GM18861 (cell line): ENCODE measurements at regions not wholly inside any gene's neighbourhood (a gene's known extent, or its start where the extent isn't known, plus 50 kb on each side); places are given as distances from the start of the nearest gene placed in this dataset.

Experiments
- ATAC-seq: cut with Tn5 transposase; IDR thresholded peaks from one replicate; pipeline ENCODE4 v1.9.1; 2021; ENCODE audit not compliant: unreplicated experiment

DNA sequence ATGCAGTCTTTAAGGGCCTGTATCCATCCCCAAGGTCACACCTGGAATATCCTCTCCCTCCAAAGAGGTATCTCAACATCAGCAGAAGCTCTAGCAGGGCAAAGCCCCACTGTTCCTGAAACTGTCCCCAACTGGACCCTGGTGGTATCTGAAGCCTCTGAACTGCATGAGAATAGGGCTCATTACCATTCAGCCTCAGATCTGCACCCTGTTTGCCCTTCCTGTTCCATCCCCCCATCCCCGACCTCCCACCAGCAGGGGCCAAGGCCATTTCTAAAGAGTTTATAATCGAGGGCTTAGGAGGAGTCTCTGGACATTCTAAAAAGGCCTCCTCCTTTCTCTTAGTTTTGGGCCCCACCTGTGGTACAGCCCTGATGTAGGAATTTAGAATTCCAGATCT lies 74.0 kb upstream of the THY1 start:
- ATAC-seq: no peak

DNA sequence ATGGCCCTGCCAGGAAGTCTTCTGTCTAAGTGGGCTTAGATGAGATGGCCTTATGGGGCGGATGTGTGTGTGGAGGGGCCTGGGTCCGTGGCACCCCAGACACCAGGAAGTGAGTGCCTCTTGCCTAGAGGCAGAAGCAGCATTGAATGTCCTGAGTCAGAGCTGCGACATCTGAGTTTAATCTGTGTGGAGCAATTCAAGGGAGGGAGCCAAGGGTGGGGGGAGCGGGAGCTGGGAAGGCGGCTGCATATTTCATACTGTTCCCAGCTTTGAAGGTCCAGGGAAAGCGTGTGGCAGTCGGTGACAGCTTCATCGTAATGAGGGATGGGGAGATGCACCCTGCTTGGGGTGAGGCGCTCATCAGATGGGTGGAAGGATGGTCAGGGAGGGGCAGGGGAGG lies 73.5 kb upstream of the THY1 start:
- no peak for ATAC-seq

DNA sequence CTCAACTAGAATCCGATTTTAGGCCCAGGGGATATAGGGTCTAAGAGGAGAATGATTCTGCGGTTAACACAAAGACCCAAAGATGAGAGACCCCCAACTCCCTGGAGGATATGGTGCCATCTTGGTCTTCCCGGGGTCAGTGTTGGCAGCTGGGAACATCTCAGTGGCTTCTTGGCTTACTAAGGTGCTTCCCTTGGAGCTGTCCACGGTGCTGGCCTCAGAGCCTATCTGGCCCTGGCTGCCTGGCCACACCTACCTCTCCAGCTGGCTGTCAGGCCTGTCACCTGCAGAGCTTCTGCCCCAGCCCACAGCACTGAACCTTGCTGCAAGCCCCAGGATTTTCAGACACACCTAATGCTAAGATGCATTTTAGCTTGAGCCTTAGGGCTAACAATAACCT lies 70.7 kb upstream of the THY1 start:
- ATAC-seq: no peak

DNA sequence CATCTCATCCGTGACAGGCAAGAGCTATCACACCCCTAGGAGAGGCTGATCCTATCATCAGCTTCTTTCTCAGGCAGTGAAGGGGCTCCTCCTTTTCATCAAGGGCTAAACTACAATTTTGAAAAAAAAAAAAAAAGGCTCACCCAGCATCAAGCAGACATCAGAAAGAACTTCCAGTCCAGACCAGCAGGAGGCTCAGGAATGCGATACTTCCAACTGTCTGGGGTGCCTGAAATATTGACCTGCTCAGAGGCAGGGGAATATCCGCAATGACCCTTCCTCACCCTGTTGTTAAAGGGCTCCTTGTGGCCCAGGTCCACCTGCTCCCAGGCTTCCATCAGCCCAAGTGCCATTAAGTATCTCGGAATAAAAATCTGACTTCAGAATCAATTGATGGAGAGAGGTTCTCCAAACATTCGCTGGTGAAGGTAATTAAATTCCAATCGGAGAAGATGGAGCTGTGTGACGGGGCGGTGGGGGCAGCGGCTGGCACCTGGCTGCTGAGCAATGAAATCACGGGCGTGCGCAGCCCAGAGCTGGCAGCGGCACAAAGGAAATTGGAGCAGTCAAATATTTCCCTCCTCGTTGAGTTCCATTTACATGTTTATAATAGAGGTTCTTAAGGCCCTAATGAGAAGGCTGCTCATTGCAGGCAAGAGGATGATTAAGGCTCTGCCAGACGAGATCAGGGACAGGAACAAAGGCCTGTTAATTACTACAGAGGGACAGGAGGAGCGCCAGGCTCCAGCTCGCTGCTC lies 69.0 kb upstream of the THY1 start:
- ATAC-seq: no peak

DNA sequence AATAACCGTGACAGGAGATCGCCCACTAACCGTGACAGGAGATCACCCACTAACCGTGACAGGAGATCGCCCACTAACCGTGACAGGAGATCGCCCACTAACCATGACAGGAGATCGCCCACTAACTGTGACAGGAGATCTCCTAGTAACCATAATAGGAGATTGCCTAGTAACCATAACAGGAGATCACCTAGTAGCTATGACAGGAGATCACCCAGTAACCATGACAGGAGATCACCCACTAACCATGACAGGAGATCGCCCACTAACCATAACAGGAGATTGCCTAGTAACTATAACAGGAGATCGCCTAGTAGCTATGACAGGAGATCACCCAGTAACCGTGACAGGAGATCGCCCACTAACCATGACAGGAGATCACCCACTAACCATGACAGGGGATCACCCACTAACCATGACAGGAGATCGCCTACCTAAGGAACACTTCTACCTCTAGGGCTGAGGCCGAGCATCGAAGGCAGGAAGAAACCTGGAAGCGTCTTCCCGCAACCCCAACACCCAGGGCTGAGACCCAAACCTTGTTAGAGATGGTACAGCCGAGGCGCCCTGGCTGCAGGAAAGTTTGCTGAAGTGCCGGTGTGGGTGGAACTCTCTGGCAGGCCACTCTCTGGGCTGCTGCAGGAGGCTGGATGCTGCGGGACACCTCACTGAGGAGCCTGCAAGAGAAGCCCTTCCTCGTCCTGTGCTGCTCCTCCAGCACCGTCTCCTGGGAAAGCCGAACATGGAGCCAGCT lies 67.5 kb upstream of the THY1 start:
- ATAC-seq: no peak

DNA sequence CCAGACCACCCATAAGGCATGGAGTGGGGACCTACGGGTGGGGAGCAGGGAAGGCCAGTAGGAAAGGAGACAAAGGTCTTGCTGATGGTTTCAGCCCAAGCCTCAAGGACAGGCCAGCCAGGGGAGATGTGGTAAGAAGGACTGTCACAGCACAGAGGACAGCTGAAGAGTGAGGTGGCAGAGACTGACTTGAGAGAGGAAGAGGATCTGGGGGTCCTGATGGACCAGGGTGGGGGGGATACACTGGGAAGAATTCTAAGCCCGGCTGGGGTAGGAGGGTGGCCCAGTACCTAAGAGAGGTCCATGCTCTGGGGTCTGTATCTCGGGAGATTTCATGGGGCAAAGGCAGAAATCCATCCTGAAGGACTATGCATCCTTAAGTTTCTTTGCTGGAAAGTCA lies 66.1 kb upstream of the THY1 start:
- no peak for ATAC-seq

DNA sequence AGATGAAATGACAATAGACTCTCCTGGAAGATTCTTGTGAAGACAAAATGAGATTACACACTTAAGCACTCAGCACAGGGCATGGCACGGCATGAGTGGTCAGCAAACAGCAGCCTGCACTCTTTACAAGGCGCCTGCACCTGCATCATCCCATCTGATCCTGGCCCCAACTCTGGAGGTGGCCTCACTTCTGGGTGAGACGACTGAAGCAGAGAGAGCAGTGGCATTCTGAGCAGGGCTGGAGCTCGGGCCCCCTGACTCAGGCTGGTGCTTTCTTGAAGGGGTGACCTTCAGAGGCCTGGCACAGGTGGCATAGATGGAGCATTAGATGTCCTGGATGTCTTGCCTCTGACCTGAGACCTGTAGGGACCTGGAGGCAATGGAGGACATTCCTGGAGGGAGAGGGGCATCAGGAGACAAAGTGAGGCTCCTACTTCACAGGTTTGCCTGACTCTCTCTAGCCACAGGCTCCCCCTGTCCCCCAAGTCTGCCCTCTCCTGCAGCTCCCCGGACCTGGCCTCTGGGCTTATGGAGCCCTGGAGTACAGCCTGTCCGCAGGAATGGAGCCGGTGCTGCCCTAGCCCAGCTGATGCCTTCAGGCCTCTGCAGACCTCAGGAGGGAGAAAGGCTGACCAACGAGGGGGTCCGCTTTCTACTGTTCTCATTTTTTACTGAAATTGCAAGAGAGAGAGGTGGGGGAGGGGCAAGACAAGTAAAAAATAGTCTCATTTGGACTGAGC lies 65.5 kb upstream of the THY1 start:
- ATAC-seq: no peak

DNA sequence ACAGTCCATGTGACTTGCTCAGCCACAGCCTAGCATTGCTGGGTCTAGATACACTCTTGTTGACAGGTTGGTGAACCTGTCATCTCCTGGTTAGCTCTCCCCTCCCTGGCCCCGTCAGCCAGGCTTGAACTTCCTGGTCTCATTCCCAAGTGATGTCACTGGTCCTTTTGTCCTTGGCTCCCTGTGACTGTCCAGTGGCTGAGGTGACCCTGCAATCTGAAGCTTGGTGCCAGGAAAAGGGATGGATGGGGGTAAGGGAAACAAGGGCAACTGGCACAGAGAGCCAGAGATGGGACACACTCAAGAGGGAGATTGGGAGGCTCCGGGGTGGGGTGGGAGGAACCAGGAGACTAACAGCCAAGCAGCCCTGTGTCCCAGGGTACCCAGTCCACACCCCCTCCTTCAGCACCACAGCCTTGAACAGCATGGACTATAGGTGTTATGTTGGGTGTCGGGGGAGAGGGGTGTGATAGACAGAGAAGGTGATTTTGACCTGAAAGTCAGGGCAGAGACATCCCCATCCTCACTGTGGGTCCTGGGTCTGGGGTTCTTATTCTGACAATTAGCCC lies 63.8 kb upstream of the THY1 start:
- ATAC-seq: no peak

DNA sequence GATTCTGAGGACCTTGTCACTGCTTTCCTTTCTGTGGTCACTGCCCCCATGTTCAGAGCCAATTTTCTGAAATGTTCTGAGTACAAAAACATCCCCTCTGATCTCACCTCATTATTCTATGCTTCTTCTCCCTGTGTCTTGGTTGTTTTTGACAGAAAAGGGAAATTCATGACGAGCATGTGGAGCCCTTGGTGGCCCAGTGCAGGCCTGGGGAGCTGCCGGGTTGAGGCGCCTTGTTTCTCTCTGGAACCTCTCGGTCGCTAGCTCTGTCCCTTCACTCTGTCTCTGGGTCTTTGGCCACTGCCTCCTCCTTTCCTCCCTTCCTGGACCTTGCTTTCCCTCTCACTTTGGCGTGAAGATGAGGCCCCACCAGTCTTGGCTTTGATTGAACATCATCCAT lies 63.0 kb upstream of the THY1 start:
- no peak for ATAC-seq

DNA sequence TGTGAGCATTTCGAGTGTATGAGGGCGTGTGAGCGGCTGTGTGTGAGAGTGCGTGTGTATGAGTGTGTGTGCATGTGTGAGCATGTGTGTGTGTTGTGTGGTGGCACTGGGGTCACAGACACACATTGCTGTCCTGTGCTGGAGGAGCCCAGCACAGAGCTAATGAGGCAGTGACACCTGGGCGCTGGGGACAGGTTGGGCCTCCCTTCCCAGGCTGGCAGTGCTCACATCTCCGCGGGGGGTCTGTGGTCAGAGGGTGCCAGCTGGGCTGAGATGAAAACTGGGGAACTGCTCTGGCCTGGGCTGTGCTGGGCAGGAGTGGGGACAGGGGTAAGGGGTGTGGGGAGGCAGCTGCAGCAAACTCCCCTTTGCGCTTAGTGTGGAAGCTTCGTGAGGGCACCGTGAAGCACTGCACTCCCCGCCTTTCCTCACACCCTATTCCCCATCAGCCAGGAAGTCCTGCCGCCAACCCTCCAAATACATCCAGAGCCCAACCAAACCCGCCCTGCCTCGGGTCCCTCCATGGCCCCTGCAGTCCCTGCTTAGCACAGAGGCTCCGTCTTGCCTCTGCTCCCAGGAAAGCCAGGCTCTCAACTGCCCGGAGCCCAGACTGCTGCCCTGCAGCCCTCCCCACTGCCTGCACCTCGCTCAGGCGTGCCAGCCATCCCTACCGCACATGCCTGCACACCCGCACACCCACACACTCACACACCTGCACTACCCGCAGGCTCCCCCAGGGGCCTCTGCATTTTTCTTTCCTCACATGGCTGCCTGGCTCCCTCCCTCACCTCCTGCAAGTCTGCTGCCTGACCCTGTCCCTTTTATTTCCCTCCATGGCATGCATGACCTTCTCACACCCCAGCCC lies 62.0 kb upstream of the THY1 start:
- ATAC-seq: no peak

DNA sequence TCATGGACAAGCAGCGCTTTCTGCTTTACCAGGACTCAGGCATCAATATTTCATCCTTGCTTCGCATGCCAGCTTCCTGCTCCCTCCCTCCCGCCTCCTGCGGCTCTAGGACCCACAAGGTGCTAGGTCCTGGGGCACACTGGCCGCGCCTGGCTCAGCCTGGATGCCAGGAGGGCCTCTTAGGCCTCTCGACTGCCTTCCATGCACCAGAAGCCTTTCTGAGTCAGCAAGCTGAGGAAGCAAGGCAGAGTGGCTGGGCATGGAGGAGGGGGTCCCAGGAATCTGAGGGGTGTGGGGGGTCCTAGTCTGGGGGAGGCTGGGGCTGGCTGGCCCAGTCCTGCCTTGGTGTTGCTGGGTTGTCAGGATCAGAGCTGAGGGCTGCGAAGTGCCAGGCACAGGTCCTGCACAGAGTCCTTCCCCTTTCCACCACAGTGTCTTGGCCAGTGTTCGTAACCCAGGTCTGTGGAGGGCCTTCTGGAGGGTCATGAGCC lies 61.0 kb upstream of the THY1 start:
- no peak for ATAC-seq

DNA sequence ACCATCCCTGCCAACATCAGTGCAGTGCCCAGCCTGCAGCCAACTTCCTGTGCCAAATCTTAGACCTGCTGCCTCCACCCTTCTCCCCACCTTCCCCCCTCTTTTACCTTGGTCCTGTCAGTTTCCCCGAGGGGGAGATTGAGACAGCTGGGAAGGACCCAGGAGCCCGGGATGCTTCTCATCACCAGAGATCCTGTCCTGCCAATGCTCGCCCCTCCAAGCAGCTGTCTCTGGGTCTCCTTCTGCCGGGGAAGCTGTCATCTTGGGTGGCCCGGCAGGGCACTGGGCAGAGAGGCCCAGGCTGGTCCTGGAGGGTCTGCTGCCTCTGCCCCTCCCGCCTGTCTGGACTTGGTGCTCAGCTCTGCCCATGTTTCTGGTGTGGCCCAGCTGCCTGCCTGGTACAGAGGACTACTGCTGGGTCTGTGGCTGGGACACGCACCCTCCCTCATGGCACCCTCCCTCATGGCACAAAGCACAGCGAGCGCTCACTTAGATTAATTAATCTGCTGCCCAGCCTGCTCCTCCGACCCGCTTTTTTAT lies 60.4 kb upstream of the THY1 start:
- ATAC-seq: no peak

DNA sequence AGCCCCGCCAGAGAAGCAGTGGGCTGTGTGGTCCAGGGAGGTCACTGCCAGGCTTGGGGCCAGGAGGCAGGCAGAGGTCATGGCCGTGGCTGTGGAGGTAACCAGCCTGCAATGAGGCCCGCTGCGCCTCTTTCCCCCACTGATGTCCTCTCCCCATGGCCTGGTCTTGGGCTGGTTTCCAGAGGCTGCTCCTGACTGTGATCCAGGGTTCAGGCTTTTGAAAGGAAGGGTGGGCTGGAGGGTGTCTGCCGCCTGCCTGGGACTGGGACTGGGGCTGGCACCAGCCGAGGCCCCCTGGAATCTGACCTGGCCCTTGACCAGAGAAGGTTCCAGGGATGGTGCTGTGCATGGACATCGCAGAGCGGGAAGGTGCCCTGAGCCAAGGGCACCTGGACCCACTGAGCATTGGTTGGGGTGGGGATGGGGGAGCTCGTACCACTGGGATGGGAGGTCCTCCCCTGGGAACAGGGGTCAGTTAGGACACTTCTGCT lies 59.6 kb upstream of the THY1 start:
- ATAC-seq: no peak

DNA sequence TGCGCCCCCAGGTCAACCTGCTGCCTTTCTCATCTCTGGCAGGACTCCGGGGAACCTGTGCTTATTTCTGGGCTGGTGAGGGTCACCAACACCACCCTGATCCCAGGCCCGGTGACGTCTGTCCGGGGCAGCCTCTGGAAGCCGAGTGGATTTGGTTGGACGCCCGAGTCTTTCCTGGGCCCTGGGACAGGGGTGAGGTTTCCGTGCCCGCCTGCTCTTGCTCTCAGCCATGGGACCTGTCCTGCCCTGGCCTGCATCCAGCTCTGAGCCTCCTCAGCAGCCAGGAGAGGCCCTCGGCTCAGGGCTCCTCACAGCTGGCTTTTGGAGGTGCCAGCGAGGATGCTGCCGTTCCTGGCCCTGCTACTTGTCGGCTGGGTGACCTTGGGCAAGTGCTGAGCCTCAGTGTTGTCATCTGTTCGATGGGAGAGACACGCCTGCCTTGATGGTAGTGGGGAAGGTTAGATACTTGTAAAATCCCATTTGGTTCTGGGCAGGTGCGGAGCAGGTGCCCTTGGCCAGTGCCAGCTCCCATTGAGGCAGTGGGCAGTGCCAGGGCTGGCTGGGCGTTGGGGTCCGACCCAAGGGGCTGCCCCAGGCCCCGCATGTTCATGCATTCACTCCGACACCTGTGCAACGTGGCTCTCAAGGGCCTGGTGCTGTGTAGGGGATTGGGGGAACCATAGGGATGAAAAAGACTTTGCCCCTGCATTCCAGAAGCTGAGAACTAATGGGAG lies 58.9 kb upstream of the THY1 start:
- no peak for ATAC-seq

DNA sequence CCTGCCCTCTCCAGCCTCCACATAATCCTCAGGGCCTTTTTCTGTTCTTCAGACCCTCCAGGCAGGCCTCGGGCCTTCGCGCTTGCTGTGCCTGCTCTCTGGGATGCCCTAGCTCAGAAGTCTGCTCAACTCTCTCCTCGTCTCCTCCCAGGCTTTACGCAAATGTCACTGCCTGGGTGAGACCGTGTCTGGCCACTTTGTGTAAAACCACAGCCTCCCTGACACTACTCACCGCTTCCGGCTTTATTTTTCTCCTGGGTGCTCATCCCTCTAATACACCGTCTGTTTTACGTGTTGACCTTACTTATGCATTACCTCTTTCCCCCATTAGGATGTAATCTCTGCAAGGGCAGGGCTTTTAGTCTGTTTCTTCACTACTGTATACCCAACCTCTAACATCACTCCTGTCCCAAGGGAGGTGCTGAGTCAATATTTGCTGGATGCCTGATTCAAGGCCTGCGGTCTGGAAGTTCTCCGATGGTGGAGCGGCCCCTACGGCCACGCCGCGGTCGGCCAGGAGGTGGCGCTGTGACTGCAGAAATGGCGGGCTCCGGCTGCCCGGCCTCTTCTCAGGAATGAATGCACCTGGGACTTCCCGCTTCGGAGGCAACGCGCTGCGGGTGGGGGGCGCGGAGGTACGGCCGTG lies 58.2 kb upstream of the THY1 start:
- ATAC-seq: peak; percentile 56

DNA sequence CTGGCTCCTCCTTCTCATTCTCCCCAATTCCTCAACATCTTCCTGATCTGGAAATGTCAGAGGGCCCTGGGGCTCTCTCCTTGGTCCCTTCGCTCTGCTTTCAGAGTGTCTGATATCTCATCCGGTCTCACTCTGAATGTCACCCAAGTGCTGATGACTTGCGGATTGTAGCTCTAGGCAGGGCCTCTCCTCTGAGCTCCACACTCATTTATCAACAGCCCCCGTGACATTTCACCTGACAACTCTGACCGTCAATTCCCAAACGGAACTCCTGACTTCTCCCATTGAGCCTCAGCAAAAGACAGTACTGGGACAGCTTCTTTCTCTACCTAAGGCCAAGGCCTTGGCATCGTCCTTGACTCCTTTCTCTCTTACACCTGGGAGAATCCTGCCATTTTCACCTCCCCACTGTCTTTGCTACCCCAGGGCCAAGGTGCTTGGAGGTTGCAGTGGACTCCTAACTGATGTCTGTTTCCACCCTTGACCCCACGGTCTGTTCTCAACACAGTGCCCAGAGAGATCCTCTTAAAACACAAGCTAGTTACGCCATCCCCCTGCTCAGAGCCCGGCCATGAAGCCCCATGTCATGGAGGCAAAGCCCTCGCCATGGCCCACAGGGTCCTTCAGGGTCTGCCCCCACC lies 57.5 kb upstream of the THY1 start:
- ATAC-seq: no peak

DNA sequence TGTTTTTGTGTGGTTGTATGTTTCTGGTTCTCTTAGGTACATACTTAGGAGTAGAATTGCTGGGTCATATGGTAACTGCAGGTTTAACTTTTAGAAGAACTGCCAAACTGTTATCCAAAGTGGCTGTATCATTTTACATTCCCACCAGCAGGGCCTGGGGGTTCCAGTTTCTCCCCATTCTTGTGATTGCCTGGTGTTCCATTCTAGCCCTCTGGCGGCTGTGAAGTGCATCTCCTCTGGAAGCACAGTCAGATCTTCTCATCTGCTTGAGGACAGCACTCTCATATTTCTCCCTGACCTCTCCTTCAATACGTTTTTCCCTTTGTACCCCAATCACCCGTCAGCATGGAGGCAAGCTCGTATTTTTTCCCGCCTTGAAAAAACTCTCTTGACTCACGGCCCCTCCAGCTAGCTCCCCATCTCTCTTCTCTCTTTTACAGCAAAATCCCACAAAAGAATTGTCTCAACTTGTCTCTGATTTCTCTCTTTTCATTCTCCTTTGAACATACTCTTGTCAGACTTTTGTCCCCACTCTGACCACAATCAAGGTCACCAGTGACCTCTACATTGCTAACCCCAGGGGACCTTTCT lies 56.8 kb upstream of the THY1 start:
- no peak for ATAC-seq

DNA sequence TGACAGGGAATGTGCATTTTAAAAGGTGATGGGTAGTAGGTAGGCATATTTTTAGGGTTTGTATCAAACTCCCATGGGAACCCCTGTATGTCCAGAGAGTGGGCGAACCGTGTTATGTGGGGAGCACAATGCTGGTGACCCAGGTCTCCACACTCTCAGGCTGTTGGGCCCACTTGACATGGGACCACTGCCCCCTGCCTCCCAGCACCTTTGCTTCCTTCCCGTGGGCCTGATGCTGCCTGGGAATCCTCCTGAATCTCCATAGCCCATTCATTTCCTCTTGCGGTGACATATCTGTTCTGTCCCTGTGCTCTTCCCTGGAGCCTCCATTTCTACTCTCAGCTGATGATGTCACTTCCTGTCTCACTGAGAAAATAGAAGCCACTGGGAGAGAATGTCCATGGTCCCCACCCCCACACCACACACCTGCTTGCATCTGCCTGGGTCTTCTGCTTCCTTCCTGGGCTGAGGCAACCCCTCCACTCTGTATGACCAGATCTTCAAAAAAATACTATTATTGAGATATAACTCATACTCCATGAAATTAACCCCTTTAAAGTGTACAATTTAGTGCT lies 55.8 kb upstream of the THY1 start:
- ATAC-seq: no peak
